GM06990 (cell line): ENCODE measurements at regions not wholly inside any gene's neighbourhood (a gene's known extent, or its start where the extent isn't known, plus 50 kb on each side); places are given as distances from the start of the nearest gene placed in this dataset.

Experiments used
- DNase-seq: peaks from one replicate; pipeline ENCODE4 v3.0.0-alpha.2; 2011; ENCODE audit not compliant: insufficient read length; ENCODE audit errors: extremely low read depth
- H3K27me3 ChIP-seq: replicated peaks from 2 replicates; pipeline ENCODE4 v1.6.0; 2011; ENCODE audit warnings: low read length; ENCODE audit not compliant: control insufficient read depth, insufficient read depth
- H3K36me3 ChIP-seq: 2 replicates; pipeline ENCODE4 v1.5.1; 2011; ENCODE audit warnings: low read length; ENCODE audit not compliant: control insufficient read depth, insufficient read depth
- H3K4me3 ChIP-seq: replicated peaks from 2 replicates; pipeline ENCODE4 v1.5.1; 2011; ENCODE audit warnings: low read depth, mild to moderate bottlenecking, control low read depth, low read length
- TF ChIP-seq, protein P1 (sequence below): IDR thresholded peaks from 2 replicates; pipeline ENCODE4 v1.5.1; 2011; ENCODE audit warnings: low read length, control low read depth, mild to moderate bottlenecking, inconsistent platforms; ENCODE audit not compliant: insufficient read depth, poor library complexity, severe bottlenecking

DNA sequence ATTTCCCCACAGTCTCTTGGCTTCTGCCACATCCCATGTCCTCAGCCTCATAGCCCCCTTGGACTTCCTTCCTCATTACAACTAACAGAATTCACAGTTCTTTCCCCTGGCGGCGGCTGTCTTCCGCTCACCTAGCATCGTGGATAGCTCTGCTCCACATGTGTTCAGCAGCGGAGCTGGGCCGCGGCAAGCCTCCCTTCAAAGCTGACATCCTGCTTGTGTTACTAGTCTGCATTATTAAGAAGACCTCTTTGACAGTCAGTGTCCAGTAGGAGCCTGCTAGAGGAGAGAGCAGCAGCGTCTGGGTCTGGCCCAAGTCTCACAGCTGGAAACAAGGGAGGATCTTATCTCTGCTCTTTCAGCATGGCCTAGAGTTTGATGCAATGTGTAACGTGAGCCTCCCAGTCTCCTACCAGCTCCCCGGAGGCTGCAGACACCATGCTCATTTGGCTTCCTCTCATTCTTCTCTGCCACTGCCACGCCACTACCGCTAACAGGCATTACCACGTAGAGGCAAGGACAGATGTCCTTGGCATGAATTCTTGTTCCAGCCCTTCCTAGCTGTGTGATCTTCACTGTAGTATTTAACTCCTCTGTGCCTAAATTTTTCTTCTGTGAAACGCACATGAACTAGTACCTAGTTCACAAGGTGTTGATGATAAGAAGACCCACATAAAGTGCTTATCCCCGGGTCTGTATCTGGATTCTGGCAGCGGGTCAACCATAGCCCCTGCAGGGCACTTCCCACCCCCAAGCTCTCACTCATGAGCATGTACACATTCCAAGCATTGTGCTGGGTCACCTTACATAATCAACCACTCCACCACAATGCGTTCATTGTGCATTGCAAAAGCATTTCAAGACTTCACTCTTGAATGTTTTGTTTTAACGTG is 107.1 kb upstream of the BACH2 start:
- H3K4me3 ChIP-seq = no peak overlapping the region
- TF ChIP-seq, protein P1, sequence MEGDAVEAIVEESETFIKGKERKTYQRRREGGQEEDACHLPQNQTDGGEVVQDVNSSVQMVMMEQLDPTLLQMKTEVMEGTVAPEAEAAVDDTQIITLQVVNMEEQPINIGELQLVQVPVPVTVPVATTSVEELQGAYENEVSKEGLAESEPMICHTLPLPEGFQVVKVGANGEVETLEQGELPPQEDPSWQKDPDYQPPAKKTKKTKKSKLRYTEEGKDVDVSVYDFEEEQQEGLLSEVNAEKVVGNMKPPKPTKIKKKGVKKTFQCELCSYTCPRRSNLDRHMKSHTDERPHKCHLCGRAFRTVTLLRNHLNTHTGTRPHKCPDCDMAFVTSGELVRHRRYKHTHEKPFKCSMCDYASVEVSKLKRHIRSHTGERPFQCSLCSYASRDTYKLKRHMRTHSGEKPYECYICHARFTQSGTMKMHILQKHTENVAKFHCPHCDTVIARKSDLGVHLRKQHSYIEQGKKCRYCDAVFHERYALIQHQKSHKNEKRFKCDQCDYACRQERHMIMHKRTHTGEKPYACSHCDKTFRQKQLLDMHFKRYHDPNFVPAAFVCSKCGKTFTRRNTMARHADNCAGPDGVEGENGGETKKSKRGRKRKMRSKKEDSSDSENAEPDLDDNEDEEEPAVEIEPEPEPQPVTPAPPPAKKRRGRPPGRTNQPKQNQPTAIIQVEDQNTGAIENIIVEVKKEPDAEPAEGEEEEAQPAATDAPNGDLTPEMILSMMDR = no peak
- peaks cover 1% of the 10 kb centered on the region; the same call in 1 of the 2 replicates for H3K27me3 ChIP-seq
- no peaks in the 10 kb centered on the region for H3K36me3 ChIP-seq
- DNase-seq = no peak

DNA sequence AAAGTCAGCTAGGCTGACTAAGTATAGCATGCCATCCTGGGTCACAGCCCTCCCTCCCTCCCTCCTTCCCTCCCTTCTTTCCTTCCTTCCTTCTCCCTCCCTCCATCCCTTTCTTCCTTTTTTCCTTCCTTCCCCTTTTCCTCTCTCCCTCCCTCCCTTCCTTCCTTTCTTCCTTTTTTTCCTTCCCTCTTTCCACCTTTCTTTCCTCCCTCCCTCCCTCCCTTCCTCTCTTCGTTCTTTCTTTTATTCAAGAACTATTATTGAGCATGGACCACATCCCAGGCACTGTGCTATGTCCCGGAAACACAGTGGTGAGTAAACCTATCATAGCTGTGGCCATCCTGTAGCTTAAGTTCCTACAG is 106.2 kb upstream of the BACH2 start:
- DNase-seq = no peak
- H3K27me3 ChIP-seq = peaks cover 1% of the 10 kb centered on the region
- no peak overlapping the region for H3K4me3 ChIP-seq
- H3K36me3 ChIP-seq = no peaks in the 10 kb centered on the region
- TF ChIP-seq, protein P1 = no peak

DNA sequence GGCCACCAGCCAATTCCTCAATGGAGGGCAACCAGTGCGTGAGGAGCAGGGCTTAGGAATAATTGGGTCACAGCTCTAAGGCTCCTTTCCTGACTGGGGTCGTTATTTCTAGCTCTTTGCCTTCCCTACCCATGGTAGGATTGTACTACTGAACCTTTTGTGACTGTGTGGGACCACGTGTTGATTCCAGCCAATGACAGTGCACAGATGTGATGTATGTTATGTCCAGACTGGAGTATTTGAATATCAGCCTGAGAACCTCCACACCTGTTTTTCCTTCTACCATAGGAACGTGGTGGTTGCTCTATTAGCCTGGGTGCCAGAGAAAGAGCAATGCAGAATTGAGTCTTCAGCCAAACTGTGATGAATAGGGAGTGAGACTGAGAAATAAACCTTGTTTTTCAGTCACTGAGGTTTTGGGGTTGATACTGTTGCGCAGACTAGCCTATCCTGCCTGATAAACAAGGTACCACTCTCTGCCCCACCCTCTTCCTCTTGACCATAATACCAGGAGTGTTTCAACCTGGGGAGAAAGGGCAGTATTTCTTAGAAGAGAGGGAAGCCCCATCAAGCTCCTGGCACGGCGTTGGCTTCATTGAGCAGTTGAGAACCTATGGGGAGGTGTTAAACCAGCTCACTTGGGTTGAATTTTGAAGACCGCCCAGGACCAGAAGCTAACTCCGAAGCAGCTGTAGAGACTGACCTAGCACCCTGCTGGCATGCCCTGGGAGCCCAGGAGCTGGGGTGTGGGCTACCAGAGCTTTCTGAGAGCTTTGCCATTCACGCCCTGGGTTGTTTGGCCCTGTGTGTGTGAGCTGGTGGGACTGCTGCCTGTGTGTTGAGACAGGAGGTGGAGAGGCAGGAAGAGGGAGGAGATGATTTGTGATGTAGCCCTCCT is 105.5 kb upstream of the BACH2 start:
- Histone ChIP-seq H3K4me3 (no peak overlapping the region), H3K36me3 (no peaks in the 10 kb centered on the region), H3K27me3 (peaks cover 1% of the 10 kb centered on the region)
- DNase-seq = no peak
- TF ChIP-seq, protein P1 = no peak

DNA sequence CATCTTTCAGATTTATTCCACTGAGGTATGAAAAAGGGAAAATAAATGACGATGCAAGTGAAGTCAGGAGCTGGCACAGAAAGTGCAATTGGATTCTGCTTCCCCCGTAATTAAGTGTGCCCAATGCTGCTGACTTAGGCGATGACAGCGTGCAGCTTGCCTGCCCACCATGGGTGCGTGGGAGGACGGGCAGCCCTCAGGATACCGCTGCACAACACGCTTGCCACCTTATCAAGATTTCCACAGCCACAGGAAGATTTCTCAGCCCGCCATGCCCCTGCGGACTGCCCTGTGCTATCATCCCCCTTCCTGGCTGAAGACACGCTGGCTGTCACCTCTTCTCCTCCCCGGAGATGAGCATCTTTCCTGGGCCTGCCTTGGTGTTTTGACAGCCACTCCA is 103.3 kb upstream of the BACH2 start:
- TF ChIP-seq, protein P1 = no peak
- Histone ChIP-seq H3K36me3 (no peaks in the 10 kb centered on the region), H3K27me3 (peaks cover 1% of the 10 kb centered on the region), H3K4me3 (no peak overlapping the region)
- DNase-seq = no peak

DNA sequence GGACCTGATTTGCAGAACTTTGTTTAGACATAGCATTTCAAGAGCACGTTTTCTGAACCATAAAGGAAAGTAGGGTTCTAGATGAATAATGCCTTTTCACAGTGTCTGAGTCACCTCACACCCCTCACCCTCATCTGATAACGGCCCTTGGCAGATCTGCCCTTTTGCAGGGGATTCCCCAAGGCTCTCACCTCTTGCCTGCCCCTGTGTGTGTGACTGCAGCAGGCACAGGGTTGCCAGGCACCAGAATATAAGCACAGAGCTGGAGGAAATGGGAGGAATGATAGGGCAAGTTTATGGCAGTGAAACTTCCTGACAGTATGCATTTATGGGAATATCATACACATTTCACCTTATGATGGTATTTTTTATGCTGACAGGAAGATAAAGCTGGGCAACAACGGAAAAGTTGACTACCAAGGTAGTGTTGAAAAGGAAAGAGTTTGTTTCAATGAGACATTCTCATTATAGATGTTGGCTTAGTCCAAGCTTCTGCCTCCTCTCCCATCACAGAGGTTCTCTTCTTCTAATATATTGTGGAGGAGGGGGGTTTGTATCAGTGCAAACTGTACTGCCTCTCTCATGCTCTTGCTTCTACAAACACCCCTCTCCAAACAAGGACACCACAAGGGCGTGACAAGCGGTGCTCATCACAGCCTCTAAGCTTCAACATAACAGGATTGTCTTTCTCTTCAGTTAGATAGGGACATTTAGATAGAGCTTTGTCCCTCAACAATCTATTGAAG is 101.5 kb upstream of the BACH2 start:
- TF ChIP-seq, protein P1 = no peak
- H3K27me3 ChIP-seq = no peaks in the 10 kb centered on the region; the same call in none of the 2 replicates
- H3K4me3 ChIP-seq = no peak overlapping the region
- no peak for DNase-seq
- no peaks in the 10 kb centered on the region for H3K36me3 ChIP-seq
